ENCODE measurements at regions not wholly inside any gene's neighbourhood (a gene's known extent, or its start where the extent isn't known, plus 50 kb on each side); places are given as distances from the start of the nearest gene placed in this dataset.

- no peak for TF ChIP-seq CTCF (IDR thresholded peaks at IDR 0.05; ENCODE audit: low read depth, low read length)
- TF ChIP-seq EZH2phosphoT487 (IDR thresholded peaks at IDR 0.05; ENCODE audit: low read depth) = no peak
Measured at GRCh38 chr2:39838589-39838988, 59.5 kb upstream of the THUMPD2 start.

All from OCI-LY3 (cell line).